ENCODE measurements at regions not wholly inside any gene's neighbourhood (a gene's known extent, or its start where the extent isn't known, plus 50 kb on each side); places are given as distances from the start of the nearest gene placed in this dataset.
A peak's percentile ranks its signal among the peaks of the same experiment; 100 is the strongest.

DNA sequence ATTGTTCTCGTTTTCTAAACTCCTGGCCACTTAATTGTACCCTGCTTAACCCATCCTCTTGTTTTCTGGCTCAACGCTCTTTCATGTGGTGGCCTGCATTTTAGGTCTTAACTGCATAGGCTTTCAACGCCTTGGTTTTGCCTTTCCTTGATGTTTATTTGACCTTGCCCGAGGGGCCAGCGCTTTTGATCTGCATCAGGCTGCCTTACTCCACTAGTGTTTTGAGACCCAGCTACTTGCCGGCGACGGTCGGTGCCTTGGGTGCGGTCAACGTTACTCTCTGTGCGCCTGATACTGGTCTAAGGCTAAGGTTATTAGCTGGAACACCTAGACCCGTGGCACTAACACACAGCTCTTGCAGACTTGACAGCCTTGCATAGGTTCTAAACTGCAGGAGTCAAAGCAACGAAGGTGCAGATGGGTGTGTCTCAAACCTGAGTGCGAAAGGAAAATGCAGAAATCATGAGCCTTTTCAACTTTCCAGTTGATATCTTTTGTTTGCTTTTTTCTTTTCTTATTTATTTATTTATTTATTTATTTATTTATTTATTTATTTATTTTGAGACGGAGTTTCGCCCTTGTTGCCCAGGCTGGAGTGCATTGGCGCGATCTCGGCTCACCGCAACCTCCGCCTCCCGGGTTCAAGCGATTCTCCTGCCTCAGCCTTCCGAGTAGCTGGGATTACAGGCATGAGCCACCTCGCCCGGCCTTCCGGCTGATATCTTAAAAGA, 138.8 kb downstream of the HFE start:
- TF ChIP-seq EZH2 (IDR thresholded peaks at IDR 0.05; ENCODE audit: borderline replicate concordance, insufficient read depth, low read length, poor library complexity, severe bottlenecking) (no peak), MXI1 (conservative IDR thresholded peaks at IDR 0.05; ENCODE audit: poor library complexity, severe bottlenecking) (no peak), RAD21 (conservative IDR thresholded peaks at IDR 0.05) (no peak), TAF1 (IDR thresholded peaks at IDR 0.05; ENCODE audit: low read depth) (no peak), EP300 (conservative IDR thresholded peaks at IDR 0.05; ENCODE audit: poor library complexity, severe bottlenecking) (no peak), SMC3 (conservative IDR thresholded peaks at IDR 0.05; ENCODE audit: poor library complexity) (no peak), CTCF (IDR thresholded peaks at IDR 0.05; ENCODE audit: poor library complexity, severe bottlenecking) (no peak), REST (IDR thresholded peaks at IDR 0.05; ENCODE audit: borderline replicate concordance) (no peak), POLR2AphosphoS5 (IDR thresholded peaks at IDR 0.05) (no peak)
- Histone ChIP-seq H4K20me1 (ENCODE audit: insufficient read depth) (no peaks in the 10 kb centered on the region), H3K9me3 (ENCODE audit: low read length) (no peaks in the 10 kb centered on the region), H3F3A (ENCODE audit: insufficient read depth, low read length, poor library complexity, severe bottlenecking) (peaks cover 16% of the 10 kb centered on the region), H3K27ac (ENCODE audit: low read length) (peak overlapping the region; percentile 99), H3K4me2 (ENCODE audit: low read length) (peak overlapping the region; percentile 97), H2AFZ (ENCODE audit: low read depth, low read length) (no peak overlapping the region), H3K9ac (ENCODE audit: low read length) (peak overlapping the region; percentile 86), H3K36me3 (ENCODE audit: insufficient read depth, low read length) (no peaks in the 10 kb centered on the region), H3K79me2 (replicated peaks; ENCODE audit: insufficient read depth, low read length) (no peaks in the 10 kb centered on the region), H3K27me3 (ENCODE audit: insufficient read depth, low read depth, low read length) (no peaks in the 10 kb centered on the region), H3K9me2 (ENCODE audit: insufficient read depth, low read length) (no peaks in the 10 kb centered on the region), H3K4me3 (ENCODE audit: low read length) (peak overlapping the region; percentile 79)

DNA sequence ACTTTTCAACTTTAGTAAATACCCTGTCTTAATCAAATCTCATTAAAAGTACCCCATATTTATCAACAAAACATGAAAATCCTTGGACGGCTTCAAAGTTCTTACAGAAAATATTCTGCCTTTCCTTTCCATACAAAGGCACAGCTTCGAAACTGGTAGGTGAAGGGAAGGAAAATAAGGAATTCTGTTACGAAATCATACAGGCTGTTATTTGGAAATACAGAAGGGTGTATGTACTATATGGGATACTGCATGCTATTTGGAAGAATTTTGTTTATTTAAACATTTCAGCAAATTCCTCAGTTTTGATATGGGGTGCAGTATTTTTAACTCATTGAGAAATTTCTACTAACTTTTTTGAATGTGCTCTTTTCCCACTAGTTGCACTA, 138.4 kb upstream of the BTN3A2 start:
- Histone ChIP-seq H3K79me2 (replicated peaks; ENCODE audit: insufficient read depth, low read length) (no peaks in the 10 kb centered on the region), H2AFZ (ENCODE audit: low read depth, low read length) (no peak overlapping the region), H3K9me3 (ENCODE audit: low read length) (no peaks in the 10 kb centered on the region), H3F3A (ENCODE audit: insufficient read depth, low read length, poor library complexity, severe bottlenecking) (peaks cover 16% of the 10 kb centered on the region), H3K27ac (ENCODE audit: low read length) (no peak overlapping the region), H3K4me3 (ENCODE audit: low read length) (no peak overlapping the region), H3K4me2 (ENCODE audit: low read length) (no peak overlapping the region), H3K9ac (ENCODE audit: low read length) (no peak overlapping the region), H4K20me1 (ENCODE audit: insufficient read depth) (no peaks in the 10 kb centered on the region), H3K9me2 (ENCODE audit: insufficient read depth, low read length) (no peaks in the 10 kb centered on the region), H3K27me3 (ENCODE audit: insufficient read depth, low read depth, low read length) (no peaks in the 10 kb centered on the region), H3K36me3 (ENCODE audit: insufficient read depth, low read length) (no peaks in the 10 kb centered on the region)
- no peak for TF ChIP-seq EZH2 (IDR thresholded peaks at IDR 0.05; ENCODE audit: borderline replicate concordance, insufficient read depth, low read length, poor library complexity, severe bottlenecking)
- TF ChIP-seq EP300 (conservative IDR thresholded peaks at IDR 0.05; ENCODE audit: poor library complexity, severe bottlenecking): no peak
- TF ChIP-seq REST (IDR thresholded peaks at IDR 0.05; ENCODE audit: borderline replicate concordance): no peak
- TF ChIP-seq RAD21 (conservative IDR thresholded peaks at IDR 0.05): no peak
- TF ChIP-seq POLR2AphosphoS5 (IDR thresholded peaks at IDR 0.05): no peak
- TF ChIP-seq CTCF (IDR thresholded peaks at IDR 0.05; ENCODE audit: poor library complexity, severe bottlenecking): no peak
- no peak for TF ChIP-seq SMC3 (conservative IDR thresholded peaks at IDR 0.05; ENCODE audit: poor library complexity)
- no peak for TF ChIP-seq TAF1 (IDR thresholded peaks at IDR 0.05; ENCODE audit: low read depth)
- no peak for TF ChIP-seq MXI1 (conservative IDR thresholded peaks at IDR 0.05; ENCODE audit: poor library complexity, severe bottlenecking)
